Omental fat pad (tissue), 3 donors: ENCODE measurements at regions not wholly inside any gene's neighbourhood (a gene's known extent, or its start where the extent isn't known, plus 50 kb on each side); places are given as distances from the start of the nearest gene placed in this dataset.

ENCODE experiments used
- ATAC-seq: fragments of 150-250 bp; one replicate; pipeline ENCODE4 v1.9.1; 2016; ENCODE audit warnings: mild to moderate bottlenecking, moderate library complexity; ENCODE audit not compliant: low FRiP score
- DNase-seq: peaks from one replicate; pipeline ENCODE4 v3.0.0-alpha.2; 2019; ENCODE audit warnings: low spot score
- TF ChIP-seq, protein P1 (sequence below), 3 donors: fragments of 450-650 bp; IDR thresholded peaks; one replicate each; pipeline ENCODE4 v1.5.1; 2016 to 2017; ENCODE audit warnings: antibody characterized with exemption in 3 of 3, mild to moderate bottlenecking in 3 of 3, moderate library complexity in 2 of 3

DNA sequence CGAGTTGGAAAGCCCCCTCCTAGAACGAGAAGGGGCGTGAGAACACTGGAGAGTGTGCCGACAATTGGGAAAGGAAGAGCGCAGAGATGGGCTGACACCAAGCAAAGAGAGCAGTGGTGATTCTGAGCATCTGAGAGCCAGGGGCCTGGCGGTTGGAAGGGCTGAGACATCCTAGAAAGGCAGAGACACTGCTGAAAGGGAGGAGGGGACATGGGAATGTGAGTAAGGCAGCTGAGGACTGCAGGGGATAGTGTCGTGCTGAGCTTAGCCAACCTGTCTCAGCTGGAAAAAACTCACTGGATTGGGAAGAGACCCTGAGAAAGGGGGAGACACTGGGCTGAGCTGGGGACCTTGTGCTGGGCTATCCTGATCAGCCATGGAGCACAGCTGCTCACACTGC is 58.1 kb upstream of the SLC6A6 start:
- no peak for DNase-seq
- TF ChIP-seq, protein P1, sequence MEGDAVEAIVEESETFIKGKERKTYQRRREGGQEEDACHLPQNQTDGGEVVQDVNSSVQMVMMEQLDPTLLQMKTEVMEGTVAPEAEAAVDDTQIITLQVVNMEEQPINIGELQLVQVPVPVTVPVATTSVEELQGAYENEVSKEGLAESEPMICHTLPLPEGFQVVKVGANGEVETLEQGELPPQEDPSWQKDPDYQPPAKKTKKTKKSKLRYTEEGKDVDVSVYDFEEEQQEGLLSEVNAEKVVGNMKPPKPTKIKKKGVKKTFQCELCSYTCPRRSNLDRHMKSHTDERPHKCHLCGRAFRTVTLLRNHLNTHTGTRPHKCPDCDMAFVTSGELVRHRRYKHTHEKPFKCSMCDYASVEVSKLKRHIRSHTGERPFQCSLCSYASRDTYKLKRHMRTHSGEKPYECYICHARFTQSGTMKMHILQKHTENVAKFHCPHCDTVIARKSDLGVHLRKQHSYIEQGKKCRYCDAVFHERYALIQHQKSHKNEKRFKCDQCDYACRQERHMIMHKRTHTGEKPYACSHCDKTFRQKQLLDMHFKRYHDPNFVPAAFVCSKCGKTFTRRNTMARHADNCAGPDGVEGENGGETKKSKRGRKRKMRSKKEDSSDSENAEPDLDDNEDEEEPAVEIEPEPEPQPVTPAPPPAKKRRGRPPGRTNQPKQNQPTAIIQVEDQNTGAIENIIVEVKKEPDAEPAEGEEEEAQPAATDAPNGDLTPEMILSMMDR (IDR thresholded peaks at IDR 0.05) = no peak

DNA sequence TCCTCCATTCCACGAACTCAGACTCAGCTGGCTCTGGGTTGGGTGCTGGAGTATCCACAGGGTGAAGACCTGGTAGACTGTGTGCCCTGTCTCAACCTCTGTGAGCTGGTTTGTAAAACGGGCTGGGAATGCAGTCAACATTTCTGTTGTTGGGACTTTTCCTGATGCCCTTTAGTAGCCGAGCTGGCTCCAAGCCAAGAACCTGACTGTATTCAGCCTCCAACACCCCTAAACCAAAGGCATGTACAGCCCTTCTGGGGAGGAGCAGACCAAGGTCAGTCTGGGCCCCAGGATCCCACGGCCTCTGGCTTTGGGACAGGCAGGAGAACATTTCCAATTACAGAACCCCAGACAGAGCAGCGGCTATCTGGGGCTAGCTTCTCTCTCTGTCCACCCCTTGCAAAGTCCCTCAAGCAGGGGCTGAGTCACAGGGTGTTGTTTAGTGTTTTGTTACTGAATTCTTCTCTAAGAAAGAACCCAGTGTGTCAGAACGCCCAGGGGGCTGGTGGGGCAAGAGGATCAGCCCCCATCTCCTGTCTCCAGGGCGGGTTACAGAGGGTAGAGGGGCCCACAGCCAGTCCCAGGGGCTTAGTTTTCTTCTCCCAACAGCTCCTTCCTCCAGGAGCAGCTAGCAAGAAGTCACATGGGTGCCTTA is 56.8 kb upstream of the SLC6A6 start:
- DNase-seq = no peak
- TF ChIP-seq, protein P1 (IDR thresholded peaks at IDR 0.05) = no peak
- no peak for ATAC-seq

More for the DNA sequence above, 58.1 kb upstream of the SLC6A6 start:
- no peak for ATAC-seq

DNA sequence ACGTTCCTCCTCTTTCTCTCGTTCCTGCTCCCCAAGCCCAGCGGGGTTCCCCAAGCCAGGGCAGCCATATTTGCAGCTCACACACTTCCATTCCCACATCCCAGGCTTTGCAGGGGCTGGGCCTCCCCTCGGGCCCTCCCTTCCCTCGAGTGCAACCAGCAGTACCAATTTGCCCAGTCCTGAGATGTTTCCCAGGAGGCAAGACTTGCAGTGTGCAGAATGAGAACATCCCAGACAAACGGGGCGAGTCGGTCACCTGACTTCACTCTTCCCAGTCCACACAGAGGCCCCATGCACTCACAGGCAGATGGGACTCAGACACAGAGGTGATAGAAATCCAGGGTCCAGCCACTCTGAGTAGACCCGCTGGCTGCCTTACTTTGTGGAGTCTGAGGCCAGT is 56.2 kb upstream of the SLC6A6 start:
- TF ChIP-seq, protein P1 (IDR thresholded peaks at IDR 0.05) = no peak
- no peak for ATAC-seq
- no peak for DNase-seq

DNA sequence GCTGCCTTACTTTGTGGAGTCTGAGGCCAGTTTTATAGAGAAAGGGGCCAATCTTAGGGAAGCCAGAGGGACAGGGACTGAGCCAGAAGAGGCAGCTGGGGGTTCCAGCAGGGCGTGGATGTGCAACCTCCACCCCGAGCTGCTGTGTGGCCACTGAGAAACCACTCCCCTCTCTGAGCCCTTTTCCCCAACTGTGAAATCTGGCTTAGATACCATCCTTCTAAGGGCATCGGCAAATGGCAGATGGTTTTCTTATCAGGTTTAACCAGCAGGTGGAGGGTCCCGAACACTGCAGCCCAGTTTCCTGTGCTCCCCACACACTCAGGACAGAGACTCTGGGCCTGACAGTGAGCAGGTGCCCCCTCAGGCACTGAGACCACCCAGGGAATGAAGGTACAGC is 55.8 kb upstream of the SLC6A6 start:
- ATAC-seq (no peak), DNase-seq (no peak)
- TF ChIP-seq, protein P1 (IDR thresholded peaks at IDR 0.05) = no peak

DNA sequence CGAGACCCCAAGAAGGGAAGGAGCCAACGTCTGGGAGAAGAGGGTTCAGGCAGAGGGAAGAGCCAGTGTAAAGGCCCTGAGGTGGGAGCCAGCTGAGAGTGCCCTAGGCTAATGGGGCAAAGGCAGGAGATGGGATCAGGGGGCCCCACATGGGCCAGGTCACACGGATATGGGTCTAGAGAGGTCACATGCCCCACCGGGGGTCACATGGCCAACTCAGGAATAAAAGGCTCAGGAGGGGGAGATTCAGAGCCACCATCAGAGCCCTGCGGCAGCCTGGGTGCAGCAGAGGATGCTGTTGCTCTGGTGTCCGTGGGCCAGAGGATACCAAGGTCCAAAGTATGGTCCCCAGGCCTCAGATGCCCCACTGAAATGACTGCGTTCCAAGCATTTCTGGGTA is 55.3 kb upstream of the SLC6A6 start:
- ATAC-seq = no peak
- no peak for DNase-seq
- TF ChIP-seq, protein P1 (IDR thresholded peaks at IDR 0.05) = no peak

DNA sequence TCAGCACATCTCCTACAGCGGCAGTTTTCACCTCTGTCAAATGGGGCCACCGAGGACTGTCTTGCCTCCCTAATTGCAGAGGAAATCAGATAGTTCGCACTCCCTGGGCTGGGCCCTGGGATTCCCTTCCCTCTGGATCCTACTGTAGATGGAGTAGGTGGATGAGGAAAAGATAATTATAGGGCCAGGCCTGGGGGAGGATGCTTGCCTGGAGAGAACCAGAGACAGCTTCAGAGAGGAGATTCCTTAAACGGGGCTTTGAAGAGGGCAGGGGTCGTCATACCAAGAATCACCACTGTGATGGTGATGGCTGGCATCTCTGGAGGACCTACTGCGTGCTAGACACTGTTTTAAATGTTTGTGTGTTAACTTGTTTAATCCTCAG is 50.8 kb upstream of the SLC6A6 start:
- ATAC-seq (no peak), DNase-seq (no peak)
- TF ChIP-seq, protein P1 (IDR thresholded peaks at IDR 0.05) = no peak

DNA sequence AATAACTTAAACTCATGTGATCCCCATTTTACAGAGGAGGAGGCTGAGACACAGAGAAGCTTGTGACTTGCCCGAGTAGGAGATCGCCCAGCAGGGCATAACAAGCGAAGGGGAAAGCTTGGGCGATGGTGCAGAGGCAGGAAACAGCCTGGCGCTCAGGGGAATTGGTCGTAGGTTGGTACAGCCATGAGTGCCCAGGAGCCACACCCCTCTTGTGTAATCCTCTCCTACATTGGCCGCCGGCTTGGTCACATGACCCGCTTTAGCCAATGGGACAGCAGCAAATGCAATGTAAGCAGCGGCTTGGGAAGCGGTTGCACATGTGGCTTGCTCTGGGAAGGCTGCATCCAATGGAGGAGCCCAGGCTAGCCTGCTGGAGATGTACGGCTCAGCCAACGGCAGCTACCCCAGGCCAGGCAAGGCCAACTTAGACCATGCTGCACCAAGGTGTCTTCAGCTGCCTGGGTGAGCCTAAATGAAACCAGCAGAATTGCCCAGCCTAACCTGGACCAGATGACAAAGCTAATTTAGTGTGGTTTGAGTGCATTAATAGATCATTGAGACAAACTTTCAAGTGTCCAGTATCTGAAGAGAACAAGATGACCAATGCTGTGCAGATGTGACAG is 50.3 kb upstream of the SLC6A6 start:
- TF ChIP-seq, protein P1 (IDR thresholded peaks at IDR 0.05) = no peak
- DNase-seq (no peak), ATAC-seq (no peak)
